ENCODE measurements at regions not wholly inside any gene's neighbourhood (a gene's known extent, or its start where the extent isn't known, plus 50 kb on each side); places are given as distances from the start of the nearest gene placed in this dataset.

DNA sequence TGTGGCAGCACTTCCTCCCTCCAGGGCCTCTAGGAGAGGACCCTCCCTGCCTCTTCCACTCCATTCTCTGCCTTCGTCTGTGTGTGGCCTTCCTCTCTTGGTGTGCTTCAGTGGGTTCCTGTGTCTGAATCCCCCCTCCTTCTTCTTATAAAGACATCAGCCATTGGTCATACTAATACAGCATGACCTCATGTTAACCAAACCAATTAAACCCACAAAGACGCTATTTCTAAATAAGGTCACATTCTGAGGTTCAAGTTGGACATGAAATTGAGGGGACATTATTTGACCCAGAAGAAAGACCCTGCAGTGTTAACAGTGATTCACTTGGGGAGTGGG, 398.6 kb downstream of the SHANK2 start:
- no peak for DNase-seq (ENCODE audit: low spot score)
- Histone ChIP-seq H3K27ac (ENCODE audit: low read depth, low read length, poor library complexity, severe bottlenecking) (no peak overlapping the region), H3K36me3 (ENCODE audit: insufficient read depth, low read length, poor library complexity, severe bottlenecking) (no peaks in the 10 kb centered on the region), H3K9me3 (ENCODE audit: low read depth, low read length, poor library complexity, severe bottlenecking) (no peaks in the 10 kb centered on the region), H3K4me3 (ENCODE audit: low read depth, low read length, poor library complexity, severe bottlenecking) (no peak overlapping the region), H3K4me1 (ENCODE audit: insufficient read depth, low read length, poor library complexity, severe bottlenecking) (no peaks in the 10 kb centered on the region), H3K27me3 (replicated peaks; ENCODE audit: insufficient read depth, low read depth, low read length, poor library complexity) (no peaks in the 10 kb centered on the region)
- no TSS peak for BruUV-seq (replicated peaks)
- intact Hi-C loops (cut with micrococcal nuclease; ENCODE audit: unreplicated experiment), result no loop called here
- no peak for TF ChIP-seq EZH2 (IDR thresholded peaks at IDR 0.05; ENCODE audit: borderline replicate concordance, low read depth, low read length, poor library complexity, severe bottlenecking)
- TF ChIP-seq, protein P1, sequence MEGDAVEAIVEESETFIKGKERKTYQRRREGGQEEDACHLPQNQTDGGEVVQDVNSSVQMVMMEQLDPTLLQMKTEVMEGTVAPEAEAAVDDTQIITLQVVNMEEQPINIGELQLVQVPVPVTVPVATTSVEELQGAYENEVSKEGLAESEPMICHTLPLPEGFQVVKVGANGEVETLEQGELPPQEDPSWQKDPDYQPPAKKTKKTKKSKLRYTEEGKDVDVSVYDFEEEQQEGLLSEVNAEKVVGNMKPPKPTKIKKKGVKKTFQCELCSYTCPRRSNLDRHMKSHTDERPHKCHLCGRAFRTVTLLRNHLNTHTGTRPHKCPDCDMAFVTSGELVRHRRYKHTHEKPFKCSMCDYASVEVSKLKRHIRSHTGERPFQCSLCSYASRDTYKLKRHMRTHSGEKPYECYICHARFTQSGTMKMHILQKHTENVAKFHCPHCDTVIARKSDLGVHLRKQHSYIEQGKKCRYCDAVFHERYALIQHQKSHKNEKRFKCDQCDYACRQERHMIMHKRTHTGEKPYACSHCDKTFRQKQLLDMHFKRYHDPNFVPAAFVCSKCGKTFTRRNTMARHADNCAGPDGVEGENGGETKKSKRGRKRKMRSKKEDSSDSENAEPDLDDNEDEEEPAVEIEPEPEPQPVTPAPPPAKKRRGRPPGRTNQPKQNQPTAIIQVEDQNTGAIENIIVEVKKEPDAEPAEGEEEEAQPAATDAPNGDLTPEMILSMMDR (conservative IDR thresholded peaks at IDR 0.05; ENCODE audit: low read depth, low read length), result no peak
- ChIA-PET POLR2A (ENCODE audit: low non-redundant PET) (no interaction called here), CTCF (interaction anchor here (1.2 kb wide), 1 partner anchor 223 kb away, joined by 3 read pairs; no protein-coding TSS in a partner anchor)

DNA sequence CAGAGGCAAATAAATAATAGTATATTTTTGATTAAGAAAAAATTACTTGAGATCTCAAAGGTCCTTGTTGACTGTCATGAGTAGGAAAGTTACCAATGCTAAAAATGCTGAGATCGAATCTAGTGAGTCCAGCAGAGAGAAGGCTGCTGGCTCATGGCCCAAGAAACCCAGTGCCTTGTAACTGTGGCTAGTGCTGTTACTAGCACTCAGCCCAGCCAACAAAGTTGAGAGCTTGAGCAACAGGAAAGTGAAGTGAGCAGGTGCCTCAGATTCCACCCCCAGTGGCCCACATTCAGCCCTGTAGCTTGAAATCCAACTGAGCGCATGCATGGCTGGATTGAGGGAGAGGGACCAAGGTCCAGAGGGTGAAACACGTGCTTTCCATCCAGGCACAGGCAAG, 398.2 kb downstream of the SHANK2 start:
- H3K9me3 ChIP-seq (ENCODE audit: low read depth, low read length, poor library complexity, severe bottlenecking), result no peaks in the 10 kb centered on the region
- ChIA-PET CTCF (no interaction called here), POLR2A (ENCODE audit: low non-redundant PET) (no interaction called here)
- H3K27me3 ChIP-seq (replicated peaks; ENCODE audit: insufficient read depth, low read depth, low read length, poor library complexity), result no peaks in the 10 kb centered on the region
- TF ChIP-seq EZH2 (IDR thresholded peaks at IDR 0.05; ENCODE audit: borderline replicate concordance, low read depth, low read length, poor library complexity, severe bottlenecking), result no peak
- TF ChIP-seq, protein P1 (conservative IDR thresholded peaks at IDR 0.05; ENCODE audit: low read depth, low read length), result no peak
- BruUV-seq (replicated peaks), result no TSS peak
- no peaks in the 10 kb centered on the region for H3K36me3 ChIP-seq (ENCODE audit: insufficient read depth, low read length, poor library complexity, severe bottlenecking)
- no peak for DNase-seq (ENCODE audit: low spot score)
- H3K27ac ChIP-seq (ENCODE audit: low read depth, low read length, poor library complexity, severe bottlenecking), result no peak overlapping the region
- no peaks in the 10 kb centered on the region for H3K4me1 ChIP-seq (ENCODE audit: insufficient read depth, low read length, poor library complexity, severe bottlenecking)
- H3K4me3 ChIP-seq (ENCODE audit: low read depth, low read length, poor library complexity, severe bottlenecking), result no peak overlapping the region
- intact Hi-C loops (cut with micrococcal nuclease; ENCODE audit: unreplicated experiment), result no loop called here

DNA sequence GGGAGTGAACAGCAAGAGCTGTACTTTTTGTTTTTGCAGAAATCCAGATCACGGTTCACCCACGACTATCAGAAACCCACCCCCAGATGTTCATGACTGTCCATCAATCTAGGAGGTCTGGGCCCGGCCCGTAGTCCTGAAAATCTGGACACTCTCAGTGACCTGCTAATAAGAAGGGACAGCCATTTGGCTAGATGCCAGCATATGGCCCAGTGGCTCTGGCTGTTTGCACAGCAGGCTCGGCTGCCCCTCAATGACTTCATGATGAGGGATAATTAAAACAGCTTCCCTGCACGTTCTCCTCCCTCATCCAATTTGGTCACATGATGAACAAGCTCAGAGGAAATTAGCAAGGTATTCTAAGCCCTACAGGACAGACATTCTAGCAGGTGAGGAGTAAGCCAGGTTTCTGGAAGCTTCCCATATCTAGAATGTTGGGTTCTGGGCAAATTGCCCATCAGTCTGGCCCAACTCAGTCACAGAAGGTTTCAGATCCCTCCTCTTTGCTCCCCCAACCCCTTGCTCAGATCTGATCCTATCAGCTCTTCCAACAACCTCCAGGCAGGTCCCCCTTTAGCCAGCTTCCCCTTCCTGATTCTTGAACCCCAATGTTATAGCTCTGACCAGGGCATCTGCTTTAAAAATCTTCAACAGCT, 397.3 kb downstream of the SHANK2 start:
- no peaks in the 10 kb centered on the region for H3K36me3 ChIP-seq (ENCODE audit: insufficient read depth, low read length, poor library complexity, severe bottlenecking)
- BruUV-seq (replicated peaks), result no TSS peak
- TF ChIP-seq EZH2 (IDR thresholded peaks at IDR 0.05; ENCODE audit: borderline replicate concordance, low read depth, low read length, poor library complexity, severe bottlenecking), result no peak
- H3K27me3 ChIP-seq (replicated peaks; ENCODE audit: insufficient read depth, low read depth, low read length, poor library complexity), result no peaks in the 10 kb centered on the region
- no peaks in the 10 kb centered on the region for H3K9me3 ChIP-seq (ENCODE audit: low read depth, low read length, poor library complexity, severe bottlenecking)
- no peaks in the 10 kb centered on the region for H3K4me1 ChIP-seq (ENCODE audit: insufficient read depth, low read length, poor library complexity, severe bottlenecking)
- POLR2A ChIA-PET (ENCODE audit: low non-redundant PET), result no interaction called here
- CTCF ChIA-PET, result no interaction called here
- no peak overlapping the region for H3K27ac ChIP-seq (ENCODE audit: low read depth, low read length, poor library complexity, severe bottlenecking)
- intact Hi-C loops (cut with micrococcal nuclease; ENCODE audit: unreplicated experiment), result no loop called here
- no peak overlapping the region for H3K4me3 ChIP-seq (ENCODE audit: low read depth, low read length, poor library complexity, severe bottlenecking)
- no peak for DNase-seq (ENCODE audit: low spot score)

DNA sequence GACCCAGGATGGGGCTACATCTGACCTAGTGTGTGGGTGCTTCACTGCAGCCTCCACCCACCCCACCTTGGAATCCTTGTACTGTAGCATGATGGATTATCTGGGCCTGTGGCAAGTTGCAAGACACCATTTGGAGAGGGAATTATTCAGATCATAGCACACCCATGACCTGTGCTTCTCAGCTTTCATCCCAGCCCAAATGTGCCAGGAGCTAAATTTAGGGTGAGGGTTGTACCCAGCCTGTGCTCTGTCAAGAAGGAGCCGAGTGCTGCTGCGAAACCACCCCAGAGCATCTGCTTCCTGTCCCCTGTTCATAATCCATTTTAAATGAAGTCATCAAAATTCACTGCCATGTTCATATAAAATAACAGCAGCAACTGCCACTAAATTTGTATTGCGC, 394.5 kb downstream of the SHANK2 start:
- Histone ChIP-seq H3K4me1 (ENCODE audit: insufficient read depth, low read length, poor library complexity, severe bottlenecking) (no peaks in the 10 kb centered on the region), H3K9me3 (ENCODE audit: low read depth, low read length, poor library complexity, severe bottlenecking) (no peaks in the 10 kb centered on the region), H3K27me3 (replicated peaks; ENCODE audit: insufficient read depth, low read depth, low read length, poor library complexity) (peaks cover 5% of the 10 kb centered on the region), H3K36me3 (ENCODE audit: insufficient read depth, low read length, poor library complexity, severe bottlenecking) (no peaks in the 10 kb centered on the region), H3K4me3 (ENCODE audit: low read depth, low read length, poor library complexity, severe bottlenecking) (no peak overlapping the region), H3K27ac (ENCODE audit: low read depth, low read length, poor library complexity, severe bottlenecking) (no peak overlapping the region)
- no TSS peak for BruUV-seq (replicated peaks)
- ChIA-PET POLR2A (ENCODE audit: low non-redundant PET) (no interaction called here), CTCF (no interaction called here)
- no peak for TF ChIP-seq EZH2 (IDR thresholded peaks at IDR 0.05; ENCODE audit: borderline replicate concordance, low read depth, low read length, poor library complexity, severe bottlenecking)
- TF ChIP-seq, protein P1 (conservative IDR thresholded peaks at IDR 0.05; ENCODE audit: low read depth, low read length), result no peak
- no peak for DNase-seq (ENCODE audit: low spot score)
- intact Hi-C loops (cut with micrococcal nuclease; ENCODE audit: unreplicated experiment), result no loop called here

All from A673 (cell line).